NB4 (cell line): ENCODE measurements at regions not wholly inside any gene's neighbourhood (a gene's known extent, or its start where the extent isn't known, plus 50 kb on each side); places are given as distances from the start of the nearest gene placed in this dataset.

Experiments
- DNase-seq: peaks from one replicate; pipeline ENCODE4 v3.0.0; 2010; ENCODE audit warnings: low read depth
- H3K4me3 ChIP-seq: one replicate; pipeline ENCODE4 v1.5.1; 2011; ENCODE audit warnings: mild to moderate bottlenecking, low read depth, low read length, moderate library complexity
- CTCF ChIP-seq: IDR thresholded peaks from one replicate; pipeline ENCODE4 v1.5.1; 2012; ENCODE audit warnings: low read depth, low read length
- MYC ChIP-seq: IDR thresholded peaks from 2 replicates; pipeline ENCODE4 v1.6.1; 2011; ENCODE audit warnings: low read depth, low read length
- POLR2A ChIP-seq: IDR thresholded peaks from 2 replicates; pipeline ENCODE4 v1.6.1; 2011; ENCODE audit warnings: mild to moderate bottlenecking; ENCODE audit not compliant: insufficient read length; ENCODE audit errors: extremely low read depth
- TF ChIP-seq, protein P1 (sequence below): IDR thresholded peaks from 2 replicates; pipeline ENCODE4 v1.6.1; 2011; ENCODE audit warnings: low read depth, low read length

GRCh38 chr3:82875401-82875800 lies 1114.0 kb upstream of the GBE1 start:
- no peak overlapping the region for H3K4me3 ChIP-seq
- no peak for DNase-seq
- TF ChIP-seq MYC (no peak), CTCF (no peak), POLR2A (no peak)
- TF ChIP-seq, protein P1, sequence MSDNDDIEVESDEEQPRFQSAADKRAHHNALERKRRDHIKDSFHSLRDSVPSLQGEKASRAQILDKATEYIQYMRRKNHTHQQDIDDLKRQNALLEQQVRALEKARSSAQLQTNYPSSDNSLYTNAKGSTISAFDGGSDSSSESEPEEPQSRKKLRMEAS: no peak

- no peak overlapping the region for H3K4me3 ChIP-seq
- TF ChIP-seq POLR2A: no peak
- no peak for TF ChIP-seq CTCF
- no peak for TF ChIP-seq MYC
- TF ChIP-seq, protein P1: no peak
These were observed 1078.4 kb upstream of the GBE1 start for GRCh38 chr3:82839871-82840270.

GRCh38 chr3:82834098-82834497 lies 1072.7 kb upstream of the GBE1 start:
- no peak for DNase-seq
- TF ChIP-seq CTCF (no peak), MYC (no peak), POLR2A (no peak)
- TF ChIP-seq, protein P1: no peak
- H3K4me3 ChIP-seq: no peak overlapping the region

More at GRCh38 chr3:82839871-82840270, 1078.4 kb upstream of the GBE1 start:
- DNase-seq: no peak

DNA sequence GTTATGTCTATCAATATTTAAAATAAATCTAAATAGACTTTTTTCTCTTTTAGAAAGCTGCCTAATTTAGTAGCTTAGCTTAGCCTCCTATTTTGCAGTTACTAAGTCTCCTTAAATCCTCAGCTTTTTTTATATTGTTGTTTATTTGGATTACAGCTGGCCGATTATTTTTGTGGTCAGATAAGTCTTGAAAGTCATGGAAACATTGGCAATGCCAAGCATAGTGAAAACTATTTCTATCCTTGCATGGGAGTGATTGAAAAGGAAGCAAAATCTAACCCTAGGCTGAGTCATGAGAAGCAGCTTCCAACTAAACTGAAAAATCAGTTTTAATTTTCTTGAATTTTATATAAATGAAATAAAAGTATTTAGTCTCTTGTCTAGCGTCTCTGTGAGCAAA lies 1063.0 kb upstream of the GBE1 start:
- TF ChIP-seq MYC: no peak
- TF ChIP-seq, protein P1: no peak
- H3K4me3 ChIP-seq: no peak overlapping the region
- DNase-seq: no peak

DNA sequence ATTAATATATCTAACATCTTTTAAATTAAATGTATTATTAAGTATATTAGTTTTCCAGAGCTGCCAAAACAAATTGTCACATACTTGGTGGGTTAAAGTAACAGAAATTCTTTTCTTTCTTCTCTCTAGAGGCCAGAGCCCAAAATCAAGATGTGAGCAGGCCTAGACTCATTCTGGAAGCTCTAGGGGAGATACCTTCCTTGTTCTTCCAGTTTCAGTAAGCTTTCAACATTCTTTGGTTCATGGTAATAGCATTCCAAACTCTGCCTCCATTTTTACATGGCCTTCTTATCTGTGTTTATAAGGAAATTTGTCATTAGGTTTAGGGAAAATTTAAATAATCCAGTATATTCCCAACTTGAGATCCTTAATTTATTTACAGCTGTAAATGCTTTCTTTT lies 1054.6 kb upstream of the GBE1 start:
- H3K4me3 ChIP-seq: no peak overlapping the region
- no peak for DNase-seq
- TF ChIP-seq POLR2A: no peak
- no peak for TF ChIP-seq MYC
- TF ChIP-seq, protein P1: no peak
- TF ChIP-seq CTCF: no peak

GRCh38 chr3:82815417-82816058 lies 1054.1 kb upstream of the GBE1 start:
- no peak for TF ChIP-seq POLR2A
- TF ChIP-seq, protein P1: no peak
- TF ChIP-seq MYC: no peak
- no peak for TF ChIP-seq CTCF
- no peak for DNase-seq

More at GRCh38 chr3:82815417-82816058, 1054.1 kb upstream of the GBE1 start:
- H3K4me3 ChIP-seq: no peak overlapping the region
